HCT116 (cell line): ENCODE measurements at regions not wholly inside any gene's neighbourhood (a gene's known extent, or its start where the extent isn't known, plus 50 kb on each side); places are given as distances from the start of the nearest gene placed in this dataset.

Experiments
- ATAC-seq: fragments of 200-7000 bp; cut with Tn5 transposase; 2 replicates; pipeline ENCODE4 v1.9.1; 2020; ENCODE audit warnings: mild to moderate bottlenecking, moderate library complexity
- BruUV-seq: library from RNA; stranded (reverse); fragments of 400-500 nt; replicated peaks from 2 replicates; lab custom pipeline; 2021; lab: Mats Ljungman, UMichigan
- CTCF ChIA-PET: fragments of 300-600 bp; sonication (Branson Sonifier 250); formaldehyde crosslinking; loops from one replicate; lab custom pipeline; 2021; ENCODE audit warnings: antibody characterized with exemption; lab: Charles Lee
- POLR2A ChIA-PET: fragments of 300-600, 350-600 bp; sonication (Branson Sonifier 250); formaldehyde crosslinking; loops from one replicate; lab custom pipeline; 2021; ENCODE audit warnings: antibody characterized with exemption; lab: Charles Lee
- RAD21 ChIA-PET, 2 experiments: fragments of 300-600 bp; sonication (Branson Sonifier 250); formaldehyde crosslinking; loops; one replicate each; lab custom pipeline; 2023; ENCODE audit warnings: low total read pairs in 2 of 2; ENCODE audit not compliant: uncharacterized antibody in 2 of 2, unreplicated experiment in 2 of 2, low non-redundant PET in 1 of 2; lab: Charles Lee
- DNase-seq: peaks from one replicate; pipeline ENCODE4 v3.0.0-alpha.2; 2010; ENCODE audit warnings: low read depth, low spot score
- H2AFZ ChIP-seq: fragments of 200-600 bp; shearing (Covaris generic), sonication (generic); 2 replicates; pipeline ENCODE4 v1.6.1; 2017; ENCODE audit warnings: low read depth, mixed run types, mixed read lengths, antibody characterized with exemption, low read length; ENCODE audit not compliant: poor library complexity, severe bottlenecking
- H3K27ac ChIP-seq: 2 replicates; pipeline ENCODE4 v1.5.1; 2012; ENCODE audit warnings: low read depth, low read length
- H3K27me3 ChIP-seq: fragments of 200-600 bp; sonication (generic); 2 replicates; pipeline ENCODE4 v1.6.1; 2016; ENCODE audit warnings: mixed run types, low read length, mixed read lengths; ENCODE audit not compliant: insufficient read depth
- H3K36me3 ChIP-seq, 2 experiments: fragments of 200-500 bp in 1 of 2; fragments of 200-600 bp in 1 of 2; sonication (Bioruptor generic) in 1 of 2; sonication (generic) in 1 of 2; 2 replicates each; pipeline versions ENCODE4 v1.5.1 to v1.6.1; 2014 to 2016; ENCODE audit warnings: low read length in 2 of 2, inconsistent platforms in 1 of 2, mixed read lengths in 1 of 2, mixed run types in 1 of 2; ENCODE audit not compliant: insufficient read depth in 2 of 2, control insufficient read depth in 1 of 2
- H3K4me1 ChIP-seq, 2 experiments: fragments of 200-600 bp in 1 of 2; sonication (generic) in 1 of 2; 2 replicates each; pipeline versions ENCODE4 v1.5.1 to v1.6.1; 2012 to 2017; ENCODE audit warnings: low read length in 2 of 2, inconsistent platforms in 1 of 2, mild to moderate bottlenecking in 1 of 2, mixed read lengths in 1 of 2, mixed run types in 1 of 2, moderate library complexity in 1 of 2; ENCODE audit not compliant: insufficient read depth in 2 of 2, control insufficient read depth in 1 of 2
- H3K4me2 ChIP-seq: fragments of 200-600 bp; sonication (generic); 2 replicates; pipeline ENCODE4 v1.6.1; 2017; ENCODE audit warnings: mixed run types, low read length, mixed read lengths
- H3K4me3 ChIP-seq, 2 experiments: fragments of 200-600 bp in 1 of 2; sonication (generic) in 1 of 2; replicated peaks in 1 of 2; 2 replicates each; pipeline ENCODE4 v1.5.1; 2011 to 2016; ENCODE audit warnings: low read length in 2 of 2, control low read depth in 1 of 2, low read depth in 1 of 2, mild to moderate bottlenecking in 1 of 2, mixed read lengths in 1 of 2, mixed run types in 1 of 2
- H3K79me2 ChIP-seq: fragments of 200-600 bp; sonication (generic); 2 replicates; pipeline ENCODE4 v1.6.1; 2017; ENCODE audit warnings: mild to moderate bottlenecking, mixed run types, low read length, moderate library complexity, mixed read lengths; ENCODE audit not compliant: insufficient read depth
- H3K9ac ChIP-seq: fragments of 200-600 bp; sonication (generic); 2 replicates; pipeline ENCODE4 v1.6.1; 2016; ENCODE audit warnings: low read length, mixed read lengths
- H3K9me2 ChIP-seq: fragments of 200-600 bp; sonication (generic), shearing (Covaris generic); 2 replicates; pipeline ENCODE4 v1.6.1; 2017; ENCODE audit warnings: mixed run types, mild to moderate bottlenecking, moderate library complexity; ENCODE audit not compliant: insufficient read depth
- H3K9me3 ChIP-seq, 2 experiments: fragments of 200-500 bp in 1 of 2; fragments of 200-600 bp in 1 of 2; sonication (Bioruptor generic) in 1 of 2; sonication (generic) in 1 of 2; 2 replicates each; pipeline ENCODE4 v1.6.1; 2014 to 2017; ENCODE audit warnings: low read length in 2 of 2, mixed read lengths in 2 of 2, inconsistent platforms in 1 of 2, low read depth in 1 of 2, mild to moderate bottlenecking in 1 of 2, mixed run types in 1 of 2, moderate library complexity in 1 of 2; ENCODE audit not compliant: control insufficient read depth in 1 of 2, insufficient read depth in 1 of 2
- H4K20me1 ChIP-seq: fragments of 200-600 bp; sonication (generic), shearing (Covaris generic); 2 replicates; pipeline ENCODE4 v1.6.1; 2017; ENCODE audit warnings: mixed run types, mild to moderate bottlenecking, moderate library complexity; ENCODE audit not compliant: insufficient read depth
- CBX3 ChIP-seq: IDR thresholded peaks from 2 replicates; pipeline ENCODE4 v1.6.1; 2012; ENCODE audit warnings: low read depth
- CEBPB ChIP-seq: IDR thresholded peaks from 2 replicates; pipeline ENCODE4 v1.6.1; 2012; ENCODE audit warnings: low read depth
- EGR1 ChIP-seq: IDR thresholded peaks from 2 replicates; pipeline ENCODE4 v1.6.1; 2012; ENCODE audit warnings: low read depth
- ELF1 ChIP-seq: IDR thresholded peaks from 2 replicates; pipeline ENCODE4 v1.6.1; 2012; ENCODE audit warnings: low read depth, borderline replicate concordance
- EZH2 ChIP-seq: fragments of 200-600 bp; sonication (generic); IDR thresholded peaks from 2 replicates; pipeline ENCODE4 v1.6.1; 2017; ENCODE audit warnings: antibody characterized with exemption, mixed run types
- JUND ChIP-seq: IDR thresholded peaks from 2 replicates; pipeline ENCODE4 v1.6.1; 2012
- POLR2AphosphoS5 ChIP-seq: IDR thresholded peaks from 2 replicates; pipeline ENCODE4 v1.6.1; 2011; ENCODE audit warnings: mild to moderate bottlenecking, low read depth, low read length, moderate library complexity
- RAD21 ChIP-seq: IDR thresholded peaks from 2 replicates; pipeline ENCODE4 v1.6.1; 2012; ENCODE audit warnings: low read depth, mild to moderate bottlenecking
- SRF ChIP-seq: IDR thresholded peaks from 2 replicates; pipeline ENCODE4 v1.6.1; 2012; ENCODE audit warnings: low read depth
- TCF7L2 ChIP-seq: IDR thresholded peaks from 2 replicates; pipeline ENCODE4 v1.7.0; 2011; ENCODE audit warnings: borderline replicate concordance, inconsistent platforms; ENCODE audit not compliant: insufficient read depth, insufficient read length; ENCODE audit errors: extremely low read depth
- YY1 ChIP-seq: IDR thresholded peaks from 2 replicates; pipeline ENCODE4 v1.6.1; 2011; ENCODE audit warnings: low read length, low read depth, moderate library complexity, mild to moderate bottlenecking; ENCODE audit not compliant: insufficient replicate concordance; ENCODE audit errors: extremely low read depth
- ZFX ChIP-seq: fragments of 450-650 bp; IDR thresholded peaks from 2 replicates; pipeline ENCODE4 v1.6.1; 2017
- intact Hi-C: fragments of 100-400 bp; cut with micrococcal nuclease; formaldehyde crosslinking; loops from 2 replicates; pipeline ENCODE4 v1.10.0; 2022
- TF ChIP-seq, protein P1 (sequence below): IDR thresholded peaks from 2 replicates; pipeline ENCODE4 v1.6.1; 2012
- TF ChIP-seq, protein P2 (sequence below): IDR thresholded peaks from 2 replicates; pipeline ENCODE4 v1.6.1; 2012
- TF ChIP-seq, protein P3 (sequence below): IDR thresholded peaks from 2 replicates; pipeline ENCODE4 v1.6.1; 2011; ENCODE audit warnings: mild to moderate bottlenecking, low read length, moderate library complexity; ENCODE audit not compliant: insufficient replicate concordance; ENCODE audit errors: extremely low read depth

DNA sequence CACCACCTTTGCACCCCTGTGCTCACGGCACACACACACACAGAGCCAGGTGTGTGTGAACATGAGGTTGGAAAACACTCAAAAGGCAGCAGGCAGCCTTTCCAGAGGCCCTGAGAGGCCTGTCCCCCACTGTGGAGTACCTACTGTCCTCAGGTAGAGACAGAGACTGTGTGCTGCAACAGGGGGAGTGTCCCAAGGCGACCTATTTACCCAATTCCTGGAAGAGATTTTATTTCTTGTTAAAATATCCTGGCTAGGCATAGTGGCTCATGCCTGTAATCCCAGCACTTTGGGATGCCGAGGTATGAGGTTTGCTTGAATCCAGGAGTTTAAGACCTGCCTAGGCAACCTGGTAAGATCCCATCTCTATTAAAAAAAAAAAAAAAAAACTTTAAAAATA, 108.5 kb downstream of the COPRS start:
- no peaks in the 10 kb centered on the region for H4K20me1 ChIP-seq
- no peaks in the 10 kb centered on the region for H3K79me2 ChIP-seq
- RAD21 ChIA-PET, result no interaction called here
- H3K9me3 ChIP-seq, result no peaks in the 10 kb centered on the region
- TF ChIP-seq TCF7L2, result no peak
- TF ChIP-seq ZFX, result no peak
- no peak for TF ChIP-seq SRF
- TF ChIP-seq POLR2AphosphoS5, result no peak
- TF ChIP-seq, protein P1, sequence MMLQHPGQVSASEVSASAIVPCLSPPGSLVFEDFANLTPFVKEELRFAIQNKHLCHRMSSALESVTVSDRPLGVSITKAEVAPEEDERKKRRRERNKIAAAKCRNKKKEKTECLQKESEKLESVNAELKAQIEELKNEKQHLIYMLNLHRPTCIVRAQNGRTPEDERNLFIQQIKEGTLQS, result no peak
- TF ChIP-seq YY1, result no peak
- TF ChIP-seq, protein P2, sequence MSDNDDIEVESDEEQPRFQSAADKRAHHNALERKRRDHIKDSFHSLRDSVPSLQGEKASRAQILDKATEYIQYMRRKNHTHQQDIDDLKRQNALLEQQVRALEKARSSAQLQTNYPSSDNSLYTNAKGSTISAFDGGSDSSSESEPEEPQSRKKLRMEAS, result no peak
- TF ChIP-seq ELF1, result no peak
- no peak for TF ChIP-seq RAD21
- no peak for TF ChIP-seq CBX3
- no peak for TF ChIP-seq EZH2
- H3K4me1 ChIP-seq, result peaks cover 0 to 21% of the 10 kb centered on the region in 2 experiments; a peak in 2 of 4 replicates
- H3K9ac ChIP-seq, result no peak overlapping the region
- H3K27ac ChIP-seq, result no peak overlapping the region
- no TSS peak for BruUV-seq
- no peak overlapping the region for H3K4me3 ChIP-seq
- H3K4me2 ChIP-seq, result no peak overlapping the region
- no peaks in the 10 kb centered on the region for H3K27me3 ChIP-seq
- intact Hi-C loops, result no loop called here
- H3K36me3 ChIP-seq, result no peaks in the 10 kb centered on the region
- CTCF ChIA-PET, result no interaction called here
- no peaks in the 10 kb centered on the region for H3K9me2 ChIP-seq
- ATAC-seq (no peak), DNase-seq (no peak)
- H2AFZ ChIP-seq, result no peak overlapping the region
- POLR2A ChIA-PET, result no interaction called here

DNA sequence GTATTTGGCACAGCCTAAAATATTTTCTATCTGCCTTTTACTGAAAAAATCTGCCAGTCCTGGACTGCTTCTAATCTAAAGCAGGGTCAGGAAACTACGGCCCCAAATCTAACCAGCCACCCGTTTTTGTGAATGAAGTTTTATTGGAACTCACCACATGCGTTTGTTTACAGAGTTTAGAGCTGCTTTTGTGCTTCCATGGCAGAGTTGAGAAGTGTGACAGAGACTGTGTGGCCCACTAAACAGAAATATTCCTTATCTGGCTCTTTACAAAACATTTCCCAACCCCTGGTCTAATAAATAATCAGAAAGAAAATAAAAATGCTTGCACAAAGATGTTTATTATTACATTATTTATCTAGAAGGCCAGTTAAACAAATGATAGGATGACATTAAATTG, 110.2 kb downstream of the COPRS start:
- no TSS peak for BruUV-seq
- Histone ChIP-seq H3K79me2 (no peaks in the 10 kb centered on the region), H3K27me3 (no peaks in the 10 kb centered on the region), H2AFZ (no peak overlapping the region), H3K4me2 (no peak overlapping the region), H3K36me3 (no peaks in the 10 kb centered on the region), H3K9me2 (no peaks in the 10 kb centered on the region), H3K27ac (no peak overlapping the region), H3K9ac (no peak overlapping the region), H4K20me1 (no peaks in the 10 kb centered on the region), H3K4me1 (peaks cover 0 to 5% of the 10 kb centered on the region in 2 experiments; a peak in 2 of 4 replicates), H3K4me3 (no peak overlapping the region), H3K9me3 (no peaks in the 10 kb centered on the region)
- ChIA-PET POLR2A (no interaction called here), RAD21 (no interaction called here), CTCF (no interaction called here)
- intact Hi-C loops, result no loop called here
- DNase-seq (no peak), ATAC-seq (no peak)
- TF ChIP-seq EGR1 (no peak), JUND (no peak), CEBPB (no peak), SRF (no peak), TCF7L2 (no peak), POLR2AphosphoS5 (no peak)
- TF ChIP-seq, protein P3, sequence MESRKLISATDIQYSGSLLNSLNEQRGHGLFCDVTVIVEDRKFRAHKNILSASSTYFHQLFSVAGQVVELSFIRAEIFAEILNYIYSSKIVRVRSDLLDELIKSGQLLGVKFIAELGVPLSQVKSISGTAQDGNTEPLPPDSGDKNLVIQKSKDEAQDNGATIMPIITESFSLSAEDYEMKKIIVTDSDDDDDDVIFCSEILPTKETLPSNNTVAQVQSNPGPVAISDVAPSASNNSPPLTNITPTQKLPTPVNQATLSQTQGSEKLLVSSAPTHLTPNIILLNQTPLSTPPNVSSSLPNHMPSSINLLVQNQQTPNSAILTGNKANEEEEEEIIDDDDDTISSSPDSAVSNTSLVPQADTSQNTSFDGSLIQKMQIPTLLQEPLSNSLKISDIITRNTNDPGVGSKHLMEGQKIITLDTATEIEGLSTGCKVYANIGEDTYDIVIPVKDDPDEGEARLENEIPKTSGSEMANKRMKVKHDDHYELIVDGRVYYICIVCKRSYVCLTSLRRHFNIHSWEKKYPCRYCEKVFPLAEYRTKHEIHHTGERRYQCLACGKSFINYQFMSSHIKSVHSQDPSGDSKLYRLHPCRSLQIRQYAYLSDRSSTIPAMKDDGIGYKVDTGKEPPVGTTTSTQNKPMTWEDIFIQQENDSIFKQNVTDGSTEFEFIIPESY, result no peak
